Activated T-cell treated with anti-CD3 and anti-CD28 coated beads, Interleukin-2, amount 50 U/mL, for 24 hours (primary cell): ENCODE measurements at regions not wholly inside any gene's neighbourhood (a gene's known extent, or its start where the extent isn't known, plus 50 kb on each side); places are given as distances from the start of the nearest gene placed in this dataset.

Source experiments
- DNase-seq: peaks from one replicate; pipeline ENCODE4 v3.0.0-alpha.2; 2020
- H3K27ac Mint-ChIP-seq: 2 replicates; pipeline ENCODE4 v1.8.0; 2020; ENCODE audit warnings: mild to moderate bottlenecking, mixed read lengths
- H3K27me3 Mint-ChIP-seq: 2 replicates; pipeline ENCODE4 v1.8.0; 2020; ENCODE audit warnings: mixed read lengths
- H3K36me3 Mint-ChIP-seq: 2 replicates; pipeline ENCODE4 v1.8.0; 2020; ENCODE audit warnings: low read depth, mixed read lengths
- H3K4me1 Mint-ChIP-seq: 2 replicates; pipeline ENCODE4 v1.8.0; 2020; ENCODE audit warnings: low read depth, mixed read lengths
- H3K4me3 Mint-ChIP-seq: 2 replicates; pipeline ENCODE4 v1.8.0; 2020; ENCODE audit warnings: mild to moderate bottlenecking, moderate library complexity, mixed read lengths
- H3K9me3 Mint-ChIP-seq: 2 replicates; pipeline ENCODE4 v1.8.0; 2020; ENCODE audit warnings: mixed read lengths

DNA sequence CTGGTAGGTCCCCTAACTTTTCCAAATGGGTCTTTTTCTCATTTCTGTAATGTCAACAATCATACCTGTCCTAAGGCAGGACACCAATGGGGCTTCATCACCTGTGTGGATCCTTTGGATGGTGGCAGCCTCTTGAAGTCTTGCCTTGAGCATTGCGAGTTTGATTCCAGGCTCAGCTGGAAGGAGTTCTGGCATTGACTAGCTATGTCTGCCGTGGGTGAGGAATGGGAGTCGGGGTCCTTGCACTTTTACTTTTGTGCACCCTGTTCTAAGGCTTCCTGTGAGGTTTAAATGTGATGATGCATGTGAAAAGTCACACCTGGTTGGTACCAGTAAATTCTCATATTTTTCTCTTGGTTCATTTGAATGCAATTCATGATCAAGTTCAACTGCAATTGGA is 55.9 kb upstream of the CTBP2 start:
- no peaks in the 10 kb centered on the region for H3K4me1 Mint-ChIP-seq
- H3K27me3 Mint-ChIP-seq = peaks cover 9% of the 10 kb centered on the region
- no peak overlapping the region for H3K4me3 Mint-ChIP-seq
- no peaks in the 10 kb centered on the region for H3K36me3 Mint-ChIP-seq
- peaks cover 3% of the 10 kb centered on the region for H3K9me3 Mint-ChIP-seq
- DNase-seq = no peak
- H3K27ac Mint-ChIP-seq = no peak overlapping the region

DNA sequence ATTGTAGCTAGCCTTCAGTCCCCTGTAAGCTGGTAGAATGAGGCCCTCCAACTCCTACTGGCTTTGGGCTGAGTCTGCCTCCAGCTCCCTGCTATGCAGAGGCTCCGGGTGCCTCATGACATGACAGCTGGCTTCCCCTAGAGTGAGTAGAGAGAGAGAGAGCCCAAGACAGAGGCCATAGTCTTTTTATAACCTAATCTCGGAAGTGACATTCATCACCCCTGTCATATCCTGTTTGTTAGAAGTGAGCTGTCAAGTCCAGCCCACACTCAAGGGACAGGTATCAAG is 53.9 kb upstream of the CTBP2 start:
- Mint-ChIP-seq H3K27me3 (peaks cover 7% of the 10 kb centered on the region), H3K36me3 (no peaks in the 10 kb centered on the region), H3K27ac (no peak overlapping the region), H3K4me1 (no peaks in the 10 kb centered on the region), H3K4me3 (no peak overlapping the region), H3K9me3 (peaks cover 3% of the 10 kb centered on the region)
- no peak for DNase-seq

DNA sequence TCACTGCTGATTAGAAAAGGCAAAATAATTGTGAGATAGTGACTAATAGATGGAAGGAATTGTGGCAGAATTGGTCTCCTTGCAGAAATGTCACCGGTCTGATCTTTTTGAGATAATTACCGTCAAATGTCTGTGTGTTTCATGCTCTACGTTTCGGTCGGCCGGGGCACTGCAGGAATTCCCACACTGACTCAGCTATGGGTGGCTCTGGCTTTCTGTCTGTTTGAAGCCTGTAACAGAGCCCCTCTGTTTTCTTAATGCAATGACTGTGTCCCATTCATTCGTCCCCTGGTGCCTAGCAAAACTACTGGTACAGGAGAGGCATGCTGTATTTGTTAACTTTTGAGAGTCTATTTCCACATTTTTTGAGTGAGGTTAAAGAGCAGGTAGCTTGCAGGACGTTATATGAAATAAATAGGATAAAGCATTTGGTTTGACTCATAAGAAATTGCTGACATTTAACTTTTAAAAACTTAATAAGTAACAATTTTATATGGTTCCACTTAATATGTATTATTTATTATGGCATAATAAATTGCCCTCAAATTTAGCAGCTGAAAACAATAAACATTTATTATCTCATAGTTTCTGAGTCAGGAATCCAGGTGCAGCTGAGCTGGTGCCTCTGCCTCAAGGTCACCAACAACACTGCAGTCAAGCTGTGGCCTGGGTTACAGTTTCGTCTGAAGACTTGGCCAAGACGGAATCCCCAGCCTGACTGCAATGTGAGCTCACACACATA is 53.3 kb upstream of the CTBP2 start:
- Mint-ChIP-seq H3K4me3 (no peak overlapping the region), H3K9me3 (peaks cover 3% of the 10 kb centered on the region), H3K4me1 (no peaks in the 10 kb centered on the region), H3K36me3 (no peaks in the 10 kb centered on the region), H3K27ac (no peak overlapping the region), H3K27me3 (peaks cover 2% of the 10 kb centered on the region)
- no peak for DNase-seq

DNA sequence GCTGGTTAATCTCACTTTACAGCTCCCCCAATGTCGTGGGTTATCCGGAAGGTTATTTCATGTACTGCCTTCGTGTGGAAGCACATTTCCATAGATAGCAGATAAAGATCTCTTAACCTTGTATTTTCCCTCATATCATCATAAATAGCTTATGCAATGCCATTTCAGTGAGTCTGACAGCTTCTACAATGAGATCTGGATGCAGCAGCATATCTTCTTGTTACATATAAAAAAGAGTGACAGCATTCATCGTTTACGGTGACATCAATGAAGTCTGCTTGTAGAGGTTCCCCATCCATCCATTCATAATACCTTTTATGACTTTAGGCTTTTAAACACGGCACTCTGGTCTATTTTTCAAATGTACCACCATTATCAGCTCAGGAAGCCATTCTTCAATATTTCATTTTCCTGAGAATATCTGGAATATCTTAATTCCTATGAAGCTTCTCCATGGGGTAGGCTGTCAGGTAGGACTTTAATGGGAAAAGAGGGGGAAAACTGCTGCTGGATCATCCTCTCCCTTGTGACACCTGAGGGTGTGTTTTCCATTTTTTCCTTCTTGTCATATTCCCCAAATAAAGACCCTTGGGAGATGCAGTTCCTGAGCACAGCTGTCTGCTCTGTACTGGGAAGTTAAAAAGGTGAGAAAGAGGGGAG is 51.9 kb upstream of the CTBP2 start:
- Mint-ChIP-seq H3K27me3 (peaks cover 4% of the 10 kb centered on the region), H3K4me1 (no peaks in the 10 kb centered on the region), H3K27ac (no peak overlapping the region), H3K9me3 (peaks cover 3% of the 10 kb centered on the region), H3K4me3 (no peak overlapping the region), H3K36me3 (no peaks in the 10 kb centered on the region)
- DNase-seq = no peak
